CD4-positive, alpha-beta T cell treated with Interleukin-4 for 1 hour (primary cell): ENCODE measurements at regions not wholly inside any gene's neighbourhood (a gene's known extent, or its start where the extent isn't known, plus 50 kb on each side); places are given as distances from the start of the nearest gene placed in this dataset.
"Not testable (repeated sequence)": the region's sequence is repeated elsewhere in the genome, so short reads cannot be mapped to it uniquely, and the experiment has no call there.

ENCODE experiments used
- DNase-seq, 2 donors: peaks; one replicate each; pipeline ENCODE4 v3.0.0-alpha.2; 2020 to 2022

GRCh38 chr2:87275974-87276629, 254.5 kb upstream of the PLGLB1 start:
- DNase-seq = not testable (repeated sequence)

DNA sequence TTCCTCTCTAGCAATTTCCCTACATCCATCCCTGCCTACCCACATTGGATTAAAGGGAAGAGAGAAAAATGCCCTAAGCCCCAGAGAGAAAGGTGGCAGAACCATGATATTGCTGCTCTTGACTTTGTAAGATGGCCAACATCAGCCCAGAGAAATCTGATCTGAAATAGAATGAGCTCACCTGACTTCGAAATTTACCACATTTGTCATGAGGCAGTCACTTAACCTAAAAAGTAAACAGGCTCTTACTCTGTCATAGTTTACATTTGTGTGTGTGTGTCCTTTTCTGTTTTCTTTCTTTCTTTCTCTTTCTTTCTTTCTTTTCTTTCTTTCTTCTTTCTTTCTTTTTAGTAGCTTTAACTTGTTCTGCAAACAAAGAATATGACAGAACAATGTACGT, 255.0 kb upstream of the PLGLB1 start:
- not testable (repeated sequence) for DNase-seq

DNA sequence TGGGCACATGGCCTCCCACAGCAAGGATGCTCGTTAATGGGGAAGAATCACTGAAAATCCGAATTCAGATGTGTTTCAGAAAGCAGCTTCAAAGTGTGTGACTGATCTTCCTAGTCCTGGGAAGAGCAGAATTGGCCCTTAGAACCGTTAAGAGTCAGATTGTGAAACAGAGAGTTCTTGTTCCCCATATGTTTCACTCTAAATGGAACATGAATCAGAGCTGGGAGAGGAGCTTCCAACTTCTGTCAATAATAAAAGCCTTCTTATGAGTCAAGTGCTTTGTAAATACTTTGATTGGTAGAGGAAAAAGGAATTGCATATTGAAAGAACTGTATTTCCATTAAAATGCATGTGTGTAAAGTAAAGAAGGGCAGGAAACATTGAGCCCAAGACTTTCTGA, 256.1 kb upstream of the PLGLB1 start:
- DNase-seq = not testable (repeated sequence)

- DNase-seq = not testable (repeated sequence)
Observed at GRCh38 chr2:87280596-87281355, 259.1 kb upstream of the PLGLB1 start.

DNA sequence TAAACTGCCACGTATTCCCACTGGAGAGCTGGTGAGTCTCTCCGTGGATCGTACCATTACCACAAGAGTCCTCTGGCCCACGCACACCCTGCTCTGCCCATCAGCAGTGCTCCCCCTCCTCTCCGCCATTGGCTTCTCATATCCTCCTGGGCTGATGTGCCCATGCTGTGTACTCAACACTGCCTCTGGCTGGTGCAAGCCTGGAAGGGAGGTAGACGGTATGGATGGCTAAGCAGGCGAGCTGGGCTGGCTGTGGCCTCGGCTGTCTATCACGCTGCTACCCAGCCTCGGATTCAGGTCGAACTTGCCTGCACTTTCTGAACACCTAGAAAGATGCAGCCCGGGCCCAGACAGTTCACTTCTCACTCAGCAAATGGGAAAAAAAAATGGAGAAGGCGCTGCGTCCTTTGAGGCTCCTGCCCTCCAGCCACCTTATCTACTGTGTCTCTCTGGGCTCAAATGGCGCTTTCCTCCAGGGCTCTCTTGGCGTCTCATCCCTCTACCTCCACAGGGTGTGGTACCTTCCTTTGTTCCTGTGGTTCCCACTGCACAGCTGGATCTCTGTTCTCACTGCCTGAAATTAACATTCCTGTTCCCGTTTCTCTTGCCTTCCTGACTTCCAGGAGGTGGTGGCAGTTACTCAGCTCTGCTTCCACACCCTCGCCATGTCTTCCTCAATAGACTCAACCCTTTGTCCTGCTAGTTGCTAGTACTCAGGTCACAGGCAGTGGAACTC, 262.3 kb upstream of the PLGLB1 start:
- not testable (repeated sequence) for DNase-seq

DNA sequence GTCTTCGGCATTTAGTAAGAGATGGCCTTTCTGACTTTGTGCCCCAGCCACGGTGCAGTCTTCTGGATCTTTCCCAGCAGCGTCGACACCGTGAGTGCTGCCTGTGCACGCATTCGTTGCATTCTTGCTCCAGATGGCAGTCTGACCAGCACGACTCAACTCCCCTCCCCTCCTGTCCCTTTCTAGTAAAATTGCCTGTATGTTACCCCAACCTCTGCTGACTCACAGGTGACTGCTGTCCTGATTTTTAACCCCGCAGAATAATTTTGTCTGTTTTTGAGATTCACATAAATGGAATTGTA, 262.8 kb upstream of the PLGLB1 start:
- not testable (repeated sequence) for DNase-seq

GRCh38 chr2:87285139-87285538, 263.5 kb upstream of the PLGLB1 start:
- DNase-seq = not testable (repeated sequence)

GRCh38 chr2:87290566-87291307, 269.1 kb upstream of the PLGLB1 start:
- DNase-seq = not testable (repeated sequence)

GRCh38 chr2:87291400-87292200, 270.0 kb upstream of the PLGLB1 start:
- not testable (repeated sequence) for DNase-seq

DNA sequence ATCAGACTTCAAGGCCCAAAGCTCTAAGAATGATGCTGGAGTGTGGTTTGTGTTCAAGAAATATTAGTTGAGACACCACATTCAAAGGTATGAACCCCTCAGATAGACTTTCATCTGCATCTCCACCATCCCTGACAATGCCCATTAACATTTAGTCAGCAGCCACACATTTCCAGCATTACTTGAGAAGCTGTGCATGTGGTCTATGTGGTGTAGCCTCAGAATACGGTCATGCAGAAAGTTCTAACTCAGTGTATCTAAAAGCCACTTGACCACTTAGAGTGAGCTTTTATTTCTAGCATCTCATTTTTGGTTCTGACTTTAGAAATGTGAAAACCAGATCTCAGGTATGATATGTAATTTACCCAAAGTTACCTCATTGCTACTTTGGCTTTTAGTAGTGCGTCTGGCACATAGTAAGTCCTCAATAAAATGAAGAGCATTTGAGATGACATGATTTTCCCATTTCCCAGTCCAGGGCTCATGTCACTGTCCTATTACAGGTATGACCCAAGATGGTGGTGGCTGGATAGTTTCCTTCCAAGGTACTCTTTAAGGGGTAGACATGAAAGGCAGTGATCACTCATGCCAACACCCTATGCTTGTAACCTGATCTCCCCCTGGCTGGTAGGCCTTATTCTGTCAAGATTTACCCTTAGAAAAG, 272.4 kb upstream of the PLGLB1 start:
- not testable (repeated sequence) for DNase-seq

GRCh38 chr2:87295135-87295534, 273.5 kb upstream of the PLGLB1 start:
- not testable (repeated sequence) for DNase-seq

DNA sequence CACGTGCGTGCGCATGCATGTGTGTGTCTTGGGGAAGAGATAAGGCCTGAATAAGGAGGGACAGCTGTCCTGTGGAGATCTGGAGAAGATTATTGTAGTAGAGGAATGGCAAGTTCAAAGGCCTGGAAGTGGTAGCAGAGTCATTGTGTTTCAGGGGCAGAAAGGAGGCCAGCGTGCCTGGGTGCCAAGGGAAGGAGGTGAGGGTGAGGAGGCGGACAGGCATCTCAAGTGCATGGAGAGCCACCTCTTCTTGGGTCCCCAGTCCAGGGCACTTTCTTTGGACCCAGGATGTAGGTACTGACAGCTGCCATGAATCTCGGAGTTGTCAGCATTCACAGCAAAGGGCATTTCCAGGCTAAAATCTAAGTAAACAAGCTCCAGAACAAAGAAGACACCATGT, 279.7 kb upstream of the PLGLB1 start:
- not testable (repeated sequence) for DNase-seq

DNA sequence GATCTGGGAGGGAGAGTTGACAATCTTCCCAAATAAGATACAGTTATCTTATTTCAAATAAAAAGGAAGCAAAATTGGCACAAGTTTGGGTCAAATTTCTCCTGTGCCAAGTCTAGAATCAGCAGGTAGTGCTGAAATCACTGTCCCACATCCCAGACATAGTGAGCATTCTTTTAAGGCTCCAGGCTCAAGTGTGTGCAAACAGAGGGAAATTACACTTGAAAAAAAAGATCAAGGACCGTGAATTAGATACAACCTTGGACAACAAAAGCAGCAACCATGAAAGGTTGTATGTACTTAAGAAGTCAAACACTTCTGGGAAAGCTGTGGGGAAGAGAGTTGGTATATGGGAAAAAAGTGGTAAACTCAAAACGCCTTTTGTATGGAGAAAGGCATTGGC, 280.2 kb upstream of the PLGLB1 start:
- DNase-seq = not testable (repeated sequence)

- not testable (repeated sequence) for DNase-seq
Observed at GRCh38 chr2:87308621-87309020, 287.0 kb upstream of the PLGLB1 start.

DNA sequence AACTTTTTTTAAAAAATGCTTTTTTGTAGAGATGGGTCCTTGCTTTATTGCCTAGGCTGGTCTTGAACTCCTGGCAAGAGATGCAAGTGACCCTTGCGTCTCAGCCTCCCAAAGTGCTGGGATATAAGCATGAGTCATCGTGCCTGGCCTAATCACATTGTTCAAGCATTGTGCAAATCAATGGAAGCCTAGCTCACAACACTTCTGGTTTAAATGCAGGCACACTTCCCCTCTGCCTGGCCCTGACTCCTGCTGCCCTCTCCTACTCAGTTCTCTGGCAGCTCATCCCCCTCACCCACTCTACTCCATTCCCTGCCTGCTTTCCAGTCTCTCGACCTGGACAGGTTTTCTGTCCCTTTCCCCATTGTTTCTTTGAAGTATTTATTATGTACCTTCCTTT, 288.1 kb upstream of the PLGLB1 start:
- DNase-seq = not testable (repeated sequence)

- not testable (repeated sequence) for DNase-seq
Observed at GRCh38 chr2:87311896-87312441, 290.3 kb upstream of the PLGLB1 start.

GRCh38 chr2:87314622-87315021, 293.0 kb upstream of the PLGLB1 start:
- DNase-seq = not testable (repeated sequence)

DNA sequence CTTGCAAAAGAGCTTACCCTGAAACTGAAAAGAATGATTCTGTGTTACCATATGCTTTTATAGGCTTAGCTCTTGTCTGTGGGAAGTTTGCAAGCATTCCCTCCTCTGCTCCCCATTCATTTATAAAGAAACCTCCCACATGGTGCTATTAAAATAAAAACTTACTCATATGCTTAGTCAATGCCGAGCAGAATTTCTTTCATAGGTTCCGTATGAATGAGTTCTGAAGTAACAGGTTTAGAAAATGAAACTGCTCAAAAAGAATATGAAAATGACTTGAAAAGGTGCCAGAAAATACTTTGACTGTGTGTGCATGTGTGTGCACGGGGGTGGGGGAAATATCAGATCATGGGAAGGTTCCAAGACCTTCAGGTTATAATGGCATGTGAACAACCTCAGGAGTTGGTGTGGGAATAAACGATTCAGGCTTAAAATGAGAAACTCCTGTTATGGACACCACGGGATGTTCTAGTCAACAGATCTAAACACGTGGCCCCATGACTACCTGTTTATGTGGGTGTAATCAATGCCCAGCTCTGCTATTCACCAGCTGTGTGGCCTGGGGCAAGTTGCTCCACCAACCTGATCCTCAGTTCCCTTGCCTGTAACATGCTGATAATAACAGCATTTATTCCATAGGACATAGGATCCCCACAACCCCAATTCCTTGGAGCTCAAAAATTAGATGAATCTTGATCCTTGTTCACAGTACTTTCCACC, 293.7 kb upstream of the PLGLB1 start:
- not testable (repeated sequence) for DNase-seq

DNA sequence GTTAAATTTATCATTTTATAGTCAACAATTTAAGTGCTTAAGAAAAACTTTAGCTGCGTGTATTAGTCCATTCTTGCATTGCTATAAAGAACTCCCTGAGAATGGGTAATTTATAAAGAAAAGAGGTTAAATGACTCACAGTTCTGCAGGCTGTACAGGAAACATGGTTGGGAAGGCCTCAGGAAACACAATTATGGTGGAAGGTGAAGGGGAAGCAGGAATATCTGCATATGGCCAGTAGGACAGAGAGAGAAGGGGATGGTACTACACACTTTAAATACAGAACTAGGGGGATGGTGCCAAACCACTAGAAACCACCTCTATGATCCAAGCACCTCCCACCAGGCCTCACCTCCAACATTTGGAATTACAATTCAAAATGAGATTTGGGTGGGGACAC, 295.5 kb upstream of the PLGLB1 start:
- DNase-seq = not testable (repeated sequence)

DNA sequence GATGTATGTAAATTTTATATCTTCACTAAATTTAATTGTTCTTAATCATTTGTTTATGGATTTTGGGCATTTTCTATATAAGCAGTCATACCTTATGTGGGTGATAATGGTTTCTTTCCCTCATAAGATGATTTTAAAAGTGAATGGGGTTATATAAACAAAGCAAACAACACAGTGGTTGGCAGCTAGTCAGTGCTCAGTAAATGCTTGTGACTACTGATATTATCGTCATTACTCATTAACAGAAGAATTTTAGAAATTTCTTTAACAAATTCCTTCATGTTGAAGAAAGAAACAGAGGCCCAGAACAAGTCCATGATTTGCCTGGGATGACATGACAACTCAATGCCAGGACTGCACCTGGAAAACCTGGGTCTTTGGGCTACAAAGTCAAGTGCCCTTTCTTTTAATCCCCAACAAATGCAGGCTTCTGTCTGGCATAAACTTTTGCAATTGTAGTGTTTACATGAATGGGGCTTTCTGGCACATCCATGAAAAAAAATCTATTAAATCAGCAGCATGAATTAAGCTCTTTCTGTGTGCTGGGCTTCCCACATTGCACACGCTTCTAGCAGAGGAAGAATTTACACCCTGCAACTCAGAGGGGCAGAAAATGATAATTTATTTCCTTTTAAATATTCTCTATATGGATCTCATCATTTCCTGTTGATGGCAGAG, 297.3 kb upstream of the PLGLB1 start:
- DNase-seq = not testable (repeated sequence)
